ENCODE measurements at regions not wholly inside any gene's neighbourhood (a gene's known extent, or its start where the extent isn't known, plus 50 kb on each side); places are given as distances from the start of the nearest gene placed in this dataset.
"Not testable (repeated sequence)": the region's sequence is repeated elsewhere in the genome, so short reads cannot be mapped to it uniquely, and the experiment has no call there.

- no peak for DNase-seq (ENCODE audit: low read depth)
Measured at GRCh38 chr2:56021136-56021474, 97.5 kb upstream of the EFEMP1 start.

- DNase-seq (ENCODE audit: low read depth), result no peak
Measured at GRCh38 chr2:56021579-56021978, 98.0 kb upstream of the EFEMP1 start.

GRCh38 chr2:56025469-56026193 is 102.0 kb upstream of the EFEMP1 start:
- no peak for DNase-seq (ENCODE audit: low read depth)

- no peak for DNase-seq (ENCODE audit: low read depth)
Measured at GRCh38 chr2:56026828-56027227, 103.2 kb upstream of the EFEMP1 start.

- DNase-seq (ENCODE audit: low read depth), result no peak
Measured at GRCh38 chr2:56030062-56030461, 106.5 kb upstream of the EFEMP1 start.

- DNase-seq (ENCODE audit: low read depth), result no peak
Measured at GRCh38 chr2:56030901-56031300, 107.3 kb upstream of the EFEMP1 start.

- no peak for DNase-seq (ENCODE audit: low read depth)
Measured at GRCh38 chr2:56034258-56034657, 110.7 kb upstream of the EFEMP1 start.

GRCh38 chr2:56040189-56040588 is 116.6 kb upstream of the EFEMP1 start:
- DNase-seq (ENCODE audit: low read depth), result no peak

- no peak for DNase-seq (ENCODE audit: low read depth)
Measured at GRCh38 chr2:56040834-56041233, 117.3 kb upstream of the EFEMP1 start.

GRCh38 chr2:56047136-56047535 is 123.6 kb upstream of the EFEMP1 start:
- no peak for DNase-seq (ENCODE audit: low read depth)

GRCh38 chr2:56049233-56049845 is 125.8 kb upstream of the EFEMP1 start:
- DNase-seq (ENCODE audit: low read depth), result no peak

GRCh38 chr2:56053679-56054078 is 130.1 kb upstream of the EFEMP1 start:
- no peak for DNase-seq (ENCODE audit: low read depth)

- DNase-seq (ENCODE audit: low read depth), result no peak
Measured at GRCh38 chr2:56055405-56055804, 128.4 kb upstream of the CCDC85A start.

- not testable (repeated sequence) for DNase-seq (ENCODE audit: low read depth)
Measured at GRCh38 chr2:56061327-56061726, 122.5 kb upstream of the CCDC85A start.

- DNase-seq (ENCODE audit: low read depth), result no peak
Measured at GRCh38 chr2:56068746-56069145, 115.0 kb upstream of the CCDC85A start.

GRCh38 chr2:56077359-56077915 is 106.4 kb upstream of the CCDC85A start:
- peak; percentile 22 for DNase-seq (ENCODE audit: low read depth)

- no peak for DNase-seq (ENCODE audit: low read depth)
Measured at GRCh38 chr2:56082665-56083064, 101.1 kb upstream of the CCDC85A start.

GRCh38 chr2:56084111-56084901 is 99.5 kb upstream of the CCDC85A start:
- DNase-seq (ENCODE audit: low read depth), result peak; percentile 37

GRCh38 chr2:56086336-56086735 is 97.5 kb upstream of the CCDC85A start:
- no peak for DNase-seq (ENCODE audit: low read depth)

GRCh38 chr2:56088411-56088810 is 95.4 kb upstream of the CCDC85A start:
- DNase-seq (ENCODE audit: low read depth), result no peak

- DNase-seq (ENCODE audit: low read depth), result no peak
Measured at GRCh38 chr2:56089931-56090330, 93.9 kb upstream of the CCDC85A start.

- DNase-seq (ENCODE audit: low read depth), result no peak
Measured at GRCh38 chr2:56099963-56100362, 83.8 kb upstream of the CCDC85A start.

Data from myocyte (in vitro differentiated cells).